Vagina (tissue), 2 donors: ENCODE measurements at regions not wholly inside any gene's neighbourhood (a gene's known extent, or its start where the extent isn't known, plus 50 kb on each side); places are given as distances from the start of the nearest gene placed in this dataset.

Experiments used
- DNase-seq, 2 donors: peaks; one replicate each; pipeline ENCODE4 v3.0.0-alpha.2; 2017; ENCODE audit errors: extremely low spot score in 2 of 2
- H3K27ac ChIP-seq: fragments of 200-600 bp; sonication (generic); one replicate; pipeline ENCODE4 v1.5.1; 2019
- H3K27me3 ChIP-seq: fragments of 200-600 bp; sonication (generic); one replicate; pipeline ENCODE4 v1.5.1; 2019
- H3K36me3 ChIP-seq, 2 donors: fragments of 200-600 bp; sonication (generic); one replicate each; pipeline ENCODE4 v1.5.1; 2017 to 2019
- H3K4me1 ChIP-seq: fragments of 200-600 bp; sonication (generic); one replicate; pipeline ENCODE4 v1.5.1; 2019
- H3K4me3 ChIP-seq, 2 donors: fragments of 200-600 bp; sonication (generic); 1 replicate in 1 of 2; 2 replicates in 1 of 2; pipeline ENCODE4 v1.5.1; 2016 to 2019
- H3K9me3 ChIP-seq: fragments of 200-600 bp; sonication (generic); one replicate; pipeline ENCODE4 v1.5.1; 2019
- POLR2A ChIP-seq, 2 donors: fragments of 450-650 bp; IDR thresholded peaks; one replicate each; pipeline ENCODE4 v1.6.1; 2017; ENCODE audit warnings: antibody characterized with exemption in 2 of 2, mild to moderate bottlenecking in 2 of 2, moderate library complexity in 2 of 2
- POLR2AphosphoS5 ChIP-seq, 2 donors: sonication (generic); formaldehyde crosslinking; IDR thresholded peaks; one replicate each; pipeline ENCODE4 v1.9.0; 2017; ENCODE audit warnings: antibody characterized with exemption in 2 of 2, mild to moderate bottlenecking in 2 of 2, low read depth in 1 of 2; ENCODE audit not compliant: insufficient read depth in 1 of 2
- intact Hi-C: fragments of 100-400 bp; cut with DNase I; formaldehyde crosslinking; loops from one replicate; pipeline ENCODE4 v1.15.1; 2023
- TF ChIP-seq, protein P1 (sequence below), 3 experiments: fragments of 450-650 bp in 2 of 3; fragments of 200-600 bp in 1 of 3; sonication (generic) in 1 of 3; IDR thresholded peaks; one replicate each; pipeline ENCODE4 v1.5.1; 2017 to 2019; ENCODE audit warnings: antibody characterized with exemption in 3 of 3, mild to moderate bottlenecking in 2 of 3, moderate library complexity in 2 of 3

DNA sequence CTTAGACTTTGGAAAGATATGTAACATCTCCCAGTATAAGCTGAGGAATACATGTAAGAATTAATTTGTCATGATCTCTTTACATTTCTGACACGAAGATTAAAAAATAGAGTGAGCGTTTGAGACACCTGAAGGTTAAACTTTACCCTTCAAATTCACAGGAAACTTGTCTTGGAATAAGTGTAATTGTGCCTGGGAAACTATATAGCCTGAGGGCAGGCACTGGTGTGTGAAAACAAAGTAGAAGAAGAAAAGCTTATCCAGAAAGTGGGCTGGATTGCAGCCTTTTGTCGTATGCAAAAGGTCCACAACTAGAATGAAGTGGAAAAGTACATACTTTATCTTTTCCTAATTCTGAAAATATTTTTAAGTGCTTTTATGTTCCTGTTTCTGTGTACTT is 275.7 kb upstream of the TCF21 start:
- TF ChIP-seq, protein P1, sequence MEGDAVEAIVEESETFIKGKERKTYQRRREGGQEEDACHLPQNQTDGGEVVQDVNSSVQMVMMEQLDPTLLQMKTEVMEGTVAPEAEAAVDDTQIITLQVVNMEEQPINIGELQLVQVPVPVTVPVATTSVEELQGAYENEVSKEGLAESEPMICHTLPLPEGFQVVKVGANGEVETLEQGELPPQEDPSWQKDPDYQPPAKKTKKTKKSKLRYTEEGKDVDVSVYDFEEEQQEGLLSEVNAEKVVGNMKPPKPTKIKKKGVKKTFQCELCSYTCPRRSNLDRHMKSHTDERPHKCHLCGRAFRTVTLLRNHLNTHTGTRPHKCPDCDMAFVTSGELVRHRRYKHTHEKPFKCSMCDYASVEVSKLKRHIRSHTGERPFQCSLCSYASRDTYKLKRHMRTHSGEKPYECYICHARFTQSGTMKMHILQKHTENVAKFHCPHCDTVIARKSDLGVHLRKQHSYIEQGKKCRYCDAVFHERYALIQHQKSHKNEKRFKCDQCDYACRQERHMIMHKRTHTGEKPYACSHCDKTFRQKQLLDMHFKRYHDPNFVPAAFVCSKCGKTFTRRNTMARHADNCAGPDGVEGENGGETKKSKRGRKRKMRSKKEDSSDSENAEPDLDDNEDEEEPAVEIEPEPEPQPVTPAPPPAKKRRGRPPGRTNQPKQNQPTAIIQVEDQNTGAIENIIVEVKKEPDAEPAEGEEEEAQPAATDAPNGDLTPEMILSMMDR (IDR thresholded peaks at IDR 0.05) = no peak
- TF ChIP-seq POLR2AphosphoS5 (IDR thresholded peaks at IDR 0.05; ENCODE audit: insufficient read depth in 1 of 2, low read depth in 1 of 2) (no peak), POLR2A (IDR thresholded peaks at IDR 0.05) (no peak)
- no peak overlapping the region for H3K4me3 ChIP-seq
- H3K27me3 ChIP-seq = no peaks in the 10 kb centered on the region
- no peaks in the 10 kb centered on the region for H3K9me3 ChIP-seq
- no peaks in the 10 kb centered on the region for H3K36me3 ChIP-seq
- DNase-seq = no peak
- H3K27ac ChIP-seq = no peak overlapping the region
- no peaks in the 10 kb centered on the region for H3K4me1 ChIP-seq
- intact Hi-C loops = no loop called here

- Histone ChIP-seq H3K4me1 (peaks cover 7% of the 10 kb centered on the region), H3K4me3 (no peak overlapping the region), H3K9me3 (no peaks in the 10 kb centered on the region), H3K36me3 (no peaks in the 10 kb centered on the region), H3K27ac (no peak overlapping the region), H3K27me3 (no peaks in the 10 kb centered on the region)
- intact Hi-C loops = no loop called here
- TF ChIP-seq POLR2A (IDR thresholded peaks at IDR 0.05) = no peak
- TF ChIP-seq, protein P1 (IDR thresholded peaks at IDR 0.05) = no peak
- no peak for DNase-seq
These were observed 267.2 kb upstream of the TCF21 start for GRCh38 chr6:133621751-133622150.

DNA sequence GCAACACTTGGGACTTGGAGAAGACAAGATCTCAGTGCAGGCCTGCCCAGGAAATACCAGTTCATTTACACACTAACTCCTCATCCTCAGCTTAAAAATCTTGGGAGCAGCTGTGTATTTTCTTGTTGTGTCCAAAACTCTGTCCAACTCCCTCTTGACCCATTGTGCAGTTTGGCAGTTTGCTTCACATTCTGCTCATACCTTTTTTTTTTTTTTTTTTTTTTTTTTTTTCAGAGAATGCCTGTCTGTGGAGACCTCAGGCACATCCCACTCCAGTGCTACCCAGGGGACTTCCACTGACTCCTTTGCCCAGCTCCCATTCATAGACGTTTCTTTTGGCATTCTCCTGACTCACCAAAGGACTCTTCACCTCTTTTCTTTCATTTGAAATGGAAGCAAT is 265.8 kb upstream of the TCF21 start:
- Histone ChIP-seq H3K4me1 (peaks cover 7% of the 10 kb centered on the region), H3K27ac (no peak overlapping the region), H3K4me3 (no peak overlapping the region), H3K9me3 (no peaks in the 10 kb centered on the region), H3K36me3 (no peaks in the 10 kb centered on the region), H3K27me3 (no peaks in the 10 kb centered on the region)
- TF ChIP-seq POLR2A (IDR thresholded peaks at IDR 0.05) (no peak), POLR2AphosphoS5 (IDR thresholded peaks at IDR 0.05; ENCODE audit: insufficient read depth in 1 of 2, low read depth in 1 of 2) (no peak)
- TF ChIP-seq, protein P1 (IDR thresholded peaks at IDR 0.05) = no peak
- intact Hi-C loops = no loop called here
- no peak for DNase-seq

DNA sequence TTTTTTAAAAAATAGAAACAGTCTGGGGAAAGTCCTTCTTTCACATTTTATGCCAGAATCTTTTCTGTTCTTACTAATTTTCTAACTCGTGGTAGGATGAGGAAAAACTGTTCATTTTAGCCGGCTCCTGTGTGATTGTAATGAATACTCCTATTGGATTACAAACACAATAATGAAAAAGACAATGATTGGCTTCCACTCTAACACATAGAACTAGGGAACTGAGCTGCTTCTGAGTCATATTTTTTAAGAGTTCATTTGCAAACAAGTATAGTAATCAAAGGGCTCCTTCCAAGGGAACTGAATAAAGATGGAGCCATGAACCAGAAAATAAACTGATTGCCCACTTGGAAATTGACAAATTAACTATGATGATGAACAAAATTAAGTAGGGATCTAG is 265.3 kb upstream of the TCF21 start:
- H3K27ac ChIP-seq = no peak overlapping the region
- no peaks in the 10 kb centered on the region for H3K36me3 ChIP-seq
- no peak overlapping the region for H3K4me3 ChIP-seq
- H3K4me1 ChIP-seq = peaks cover 7% of the 10 kb centered on the region
- intact Hi-C loops = no loop called here
- DNase-seq = no peak
- H3K27me3 ChIP-seq = no peaks in the 10 kb centered on the region
- H3K9me3 ChIP-seq = no peaks in the 10 kb centered on the region
- TF ChIP-seq, protein P1 (IDR thresholded peaks at IDR 0.05) = no peak
- TF ChIP-seq POLR2A (IDR thresholded peaks at IDR 0.05) (no peak), POLR2AphosphoS5 (IDR thresholded peaks at IDR 0.05; ENCODE audit: insufficient read depth in 1 of 2, low read depth in 1 of 2) (no peak)

- no peak for TF ChIP-seq POLR2A (IDR thresholded peaks at IDR 0.05)
- TF ChIP-seq, protein P1 (IDR thresholded peaks at IDR 0.05) = no peak
- no peak for TF ChIP-seq POLR2AphosphoS5 (IDR thresholded peaks at IDR 0.05; ENCODE audit: insufficient read depth in 1 of 2, low read depth in 1 of 2)
- no peaks in the 10 kb centered on the region for H3K9me3 ChIP-seq
- H3K27me3 ChIP-seq = no peaks in the 10 kb centered on the region
- intact Hi-C loops = no loop called here
- no peak for DNase-seq
- no peaks in the 10 kb centered on the region for H3K36me3 ChIP-seq
- H3K4me1 ChIP-seq = peaks cover 7% of the 10 kb centered on the region
- no peak overlapping the region for H3K27ac ChIP-seq
- no peak overlapping the region for H3K4me3 ChIP-seq
These were observed 262.7 kb upstream of the TCF21 start for GRCh38 chr6:133626096-133626666.
